Activated naive CD4-positive, alpha-beta T cell treated with anti-CD3 and anti-CD28 coated beads, Interleukin-2, amount 10 ng/mL, durations not matched to agents 7 days and 5 days (primary cell): ENCODE measurements at regions not wholly inside any gene's neighbourhood (a gene's known extent, or its start where the extent isn't known, plus 50 kb on each side); places are given as distances from the start of the nearest gene placed in this dataset.

Experiments
- CTCF ChIA-PET: fragments of 350-600 bp; sonication (Branson Sonifier 250); formaldehyde crosslinking; loops from one replicate; lab custom pipeline; 2021; ENCODE audit warnings: antibody characterized with exemption; lab: Charles Lee
- DNase-seq: peaks from one replicate; pipeline ENCODE4 v3.0.0-alpha.2; 2020
- H3K27ac Mint-ChIP-seq: one replicate; pipeline ENCODE4 v1.8.0; 2021; ENCODE audit warnings: mild to moderate bottlenecking, moderate library complexity, mixed read lengths
- H3K27me3 Mint-ChIP-seq: one replicate; pipeline ENCODE4 v1.8.0; 2021; ENCODE audit warnings: mild to moderate bottlenecking, mixed read lengths
- H3K36me3 Mint-ChIP-seq: one replicate; pipeline ENCODE4 v1.8.0; 2021; ENCODE audit warnings: mixed read lengths
- H3K4me1 Mint-ChIP-seq: one replicate; pipeline ENCODE4 v1.8.0; 2021; ENCODE audit warnings: mixed read lengths
- H3K4me3 Mint-ChIP-seq: one replicate; pipeline ENCODE4 v1.8.0; 2021; ENCODE audit warnings: mild to moderate bottlenecking, moderate library complexity, mixed read lengths
- H3K9me3 Mint-ChIP-seq: one replicate; pipeline ENCODE4 v1.8.0; 2021; ENCODE audit warnings: mixed read lengths

- CTCF ChIA-PET = no interaction called here
- no peak for DNase-seq
- Mint-ChIP-seq H3K36me3 (no peaks in the 10 kb centered on the region), H3K4me3 (no peak overlapping the region), H3K27ac (no peak overlapping the region), H3K4me1 (no peaks in the 10 kb centered on the region), H3K9me3 (no peaks in the 10 kb centered on the region), H3K27me3 (no peaks in the 10 kb centered on the region)
Measured at GRCh38 chr4:135192751-135193535, 991.4 kb upstream of the PABPC4L start.

- no peaks in the 10 kb centered on the region for H3K27me3 Mint-ChIP-seq
- DNase-seq = no peak
- H3K9me3 Mint-ChIP-seq = no peaks in the 10 kb centered on the region
- no peak overlapping the region for H3K4me3 Mint-ChIP-seq
- CTCF ChIA-PET = no interaction called here
- H3K4me1 Mint-ChIP-seq = no peaks in the 10 kb centered on the region
- no peaks in the 10 kb centered on the region for H3K36me3 Mint-ChIP-seq
- no peak overlapping the region for H3K27ac Mint-ChIP-seq
Measured at GRCh38 chr4:135191596-135191995, 990.0 kb upstream of the PABPC4L start.

- Mint-ChIP-seq H3K4me3 (no peak overlapping the region), H3K27ac (no peak overlapping the region), H3K36me3 (no peaks in the 10 kb centered on the region), H3K4me1 (no peaks in the 10 kb centered on the region), H3K9me3 (peaks cover 4% of the 10 kb centered on the region), H3K27me3 (no peaks in the 10 kb centered on the region)
- CTCF ChIA-PET = interaction anchor here (0.6 kb wide), 1 partner anchor 534 kb away, joined by 3 read pairs; no protein-coding TSS in a partner anchor
- DNase-seq = no peak
Measured at GRCh38 chr4:135186002-135186401, 984.4 kb upstream of the PABPC4L start.

GRCh38 chr4:135185256-135185655 lies 983.7 kb upstream of the PABPC4L start:
- H3K4me3 Mint-ChIP-seq = no peak overlapping the region
- CTCF ChIA-PET = interaction anchor here (0.6 kb wide), 1 partner anchor 534 kb away, joined by 3 read pairs; no protein-coding TSS in a partner anchor
- no peak overlapping the region for H3K27ac Mint-ChIP-seq
- H3K36me3 Mint-ChIP-seq = no peaks in the 10 kb centered on the region
- no peaks in the 10 kb centered on the region for H3K27me3 Mint-ChIP-seq
- H3K9me3 Mint-ChIP-seq = peaks cover 5% of the 10 kb centered on the region
- H3K4me1 Mint-ChIP-seq = no peaks in the 10 kb centered on the region
- no peak for DNase-seq

GRCh38 chr4:135184715-135185114 lies 983.1 kb upstream of the PABPC4L start:
- Mint-ChIP-seq H3K27me3 (no peaks in the 10 kb centered on the region), H3K27ac (no peak overlapping the region), H3K4me3 (no peak overlapping the region), H3K4me1 (no peaks in the 10 kb centered on the region), H3K9me3 (peaks cover 7% of the 10 kb centered on the region), H3K36me3 (no peaks in the 10 kb centered on the region)
- CTCF ChIA-PET = no interaction called here
- DNase-seq = no peak

GRCh38 chr4:135177321-135177720 lies 975.7 kb upstream of the PABPC4L start:
- Mint-ChIP-seq H3K36me3 (no peaks in the 10 kb centered on the region), H3K9me3 (peaks cover 5% of the 10 kb centered on the region), H3K27ac (no peak overlapping the region), H3K4me1 (no peaks in the 10 kb centered on the region), H3K27me3 (no peaks in the 10 kb centered on the region), H3K4me3 (no peak overlapping the region)
- CTCF ChIA-PET = no interaction called here
- no peak for DNase-seq

- no peak for DNase-seq
- CTCF ChIA-PET = no interaction called here
- Mint-ChIP-seq H3K27me3 (no peaks in the 10 kb centered on the region), H3K36me3 (no peaks in the 10 kb centered on the region), H3K4me1 (no peaks in the 10 kb centered on the region), H3K9me3 (peaks cover under 1% of the 10 kb centered on the region), H3K27ac (no peak overlapping the region), H3K4me3 (no peak overlapping the region)
Measured at GRCh38 chr4:135166661-135167060, 965.1 kb upstream of the PABPC4L start.

GRCh38 chr4:135164601-135165000 lies 963.0 kb upstream of the PABPC4L start:
- no peaks in the 10 kb centered on the region for H3K27me3 Mint-ChIP-seq
- no peak overlapping the region for H3K27ac Mint-ChIP-seq
- no peak for DNase-seq
- H3K4me3 Mint-ChIP-seq = no peak overlapping the region
- CTCF ChIA-PET = no interaction called here
- no peaks in the 10 kb centered on the region for H3K4me1 Mint-ChIP-seq
- H3K36me3 Mint-ChIP-seq = no peaks in the 10 kb centered on the region
- H3K9me3 Mint-ChIP-seq = no peaks in the 10 kb centered on the region

- H3K9me3 Mint-ChIP-seq = no peaks in the 10 kb centered on the region
- no peak overlapping the region for H3K4me3 Mint-ChIP-seq
- H3K27ac Mint-ChIP-seq = no peak overlapping the region
- DNase-seq = no peak
- no peaks in the 10 kb centered on the region for H3K4me1 Mint-ChIP-seq
- no peaks in the 10 kb centered on the region for H3K36me3 Mint-ChIP-seq
- CTCF ChIA-PET = no interaction called here
- no peaks in the 10 kb centered on the region for H3K27me3 Mint-ChIP-seq
Measured at GRCh38 chr4:135144498-135144897, 942.9 kb upstream of the PABPC4L start.

- no peak for DNase-seq
- Mint-ChIP-seq H3K4me1 (no peaks in the 10 kb centered on the region), H3K36me3 (no peaks in the 10 kb centered on the region), H3K9me3 (peaks cover 5% of the 10 kb centered on the region), H3K4me3 (no peak overlapping the region), H3K27me3 (no peaks in the 10 kb centered on the region), H3K27ac (no peak overlapping the region)
- CTCF ChIA-PET = no interaction called here
Measured at GRCh38 chr4:135124196-135124595, 922.6 kb upstream of the PABPC4L start.

- CTCF ChIA-PET = no interaction called here
- Mint-ChIP-seq H3K4me1 (no peaks in the 10 kb centered on the region), H3K27ac (no peak overlapping the region), H3K36me3 (no peaks in the 10 kb centered on the region), H3K9me3 (peaks cover 6% of the 10 kb centered on the region), H3K4me3 (no peak overlapping the region), H3K27me3 (no peaks in the 10 kb centered on the region)
- DNase-seq = no peak
Measured at GRCh38 chr4:135123632-135124031, 922.0 kb upstream of the PABPC4L start.

- no peaks in the 10 kb centered on the region for H3K4me1 Mint-ChIP-seq
- no peaks in the 10 kb centered on the region for H3K27me3 Mint-ChIP-seq
- DNase-seq = no peak
- no peak overlapping the region for H3K27ac Mint-ChIP-seq
- peaks cover 6% of the 10 kb centered on the region for H3K9me3 Mint-ChIP-seq
- CTCF ChIA-PET = no interaction called here
- no peak overlapping the region for H3K4me3 Mint-ChIP-seq
- no peaks in the 10 kb centered on the region for H3K36me3 Mint-ChIP-seq
Measured at GRCh38 chr4:135122457-135122856, 920.9 kb upstream of the PABPC4L start.

- no peaks in the 10 kb centered on the region for H3K36me3 Mint-ChIP-seq
- H3K27me3 Mint-ChIP-seq = no peaks in the 10 kb centered on the region
- DNase-seq = no peak
- no peak overlapping the region for H3K27ac Mint-ChIP-seq
- no peak overlapping the region for H3K4me3 Mint-ChIP-seq
- H3K9me3 Mint-ChIP-seq = peaks cover 6% of the 10 kb centered on the region
- no peaks in the 10 kb centered on the region for H3K4me1 Mint-ChIP-seq
- CTCF ChIA-PET = no interaction called here
Measured at GRCh38 chr4:135120195-135120594, 918.6 kb upstream of the PABPC4L start.

GRCh38 chr4:135114079-135114478 lies 912.5 kb upstream of the PABPC4L start:
- no peak overlapping the region for H3K4me3 Mint-ChIP-seq
- H3K9me3 Mint-ChIP-seq = peaks cover 7% of the 10 kb centered on the region
- H3K27ac Mint-ChIP-seq = no peak overlapping the region
- H3K36me3 Mint-ChIP-seq = no peaks in the 10 kb centered on the region
- CTCF ChIA-PET = no interaction called here
- DNase-seq = no peak
- H3K4me1 Mint-ChIP-seq = no peaks in the 10 kb centered on the region
- H3K27me3 Mint-ChIP-seq = no peaks in the 10 kb centered on the region

- DNase-seq = no peak
- Mint-ChIP-seq H3K27ac (no peak overlapping the region), H3K36me3 (no peaks in the 10 kb centered on the region), H3K9me3 (peaks cover 11% of the 10 kb centered on the region), H3K4me3 (no peak overlapping the region), H3K27me3 (no peaks in the 10 kb centered on the region), H3K4me1 (no peaks in the 10 kb centered on the region)
- CTCF ChIA-PET = no interaction called here
Measured at GRCh38 chr4:135098061-135098460, 896.5 kb upstream of the PABPC4L start.
